H1 (cell line): ENCODE measurements at regions not wholly inside any gene's neighbourhood (a gene's known extent, or its start where the extent isn't known, plus 50 kb on each side); places are given as distances from the start of the nearest gene placed in this dataset.

Experiments used
- BACH1 ChIP-seq: IDR thresholded peaks from 2 replicates; pipeline ENCODE4 v1.6.1; 2012; ENCODE audit warnings: low read length, improper control_type of control experiment
- CTBP2 ChIP-seq: IDR thresholded peaks from 2 replicates; pipeline ENCODE4 v1.7.0; 2011; ENCODE audit warnings: borderline replicate concordance, mild to moderate bottlenecking, moderate library complexity, mixed read lengths, low read length; ENCODE audit not compliant: insufficient read depth, insufficient read length
- FOSL1 ChIP-seq: IDR thresholded peaks from 2 replicates; pipeline ENCODE4 v1.6.1; 2011; ENCODE audit warnings: mild to moderate bottlenecking, low read depth, low read length, moderate library complexity; ENCODE audit not compliant: insufficient read depth
- NANOG ChIP-seq: IDR thresholded peaks from 2 replicates; pipeline ENCODE4 v1.6.1; 2011; ENCODE audit warnings: low read length, low read depth, mild to moderate bottlenecking, inconsistent platforms; ENCODE audit not compliant: insufficient read depth, poor library complexity, severe bottlenecking
- POU5F1 ChIP-seq: IDR thresholded peaks from 2 replicates; pipeline ENCODE4 v1.6.1; 2011; ENCODE audit warnings: low read depth, mild to moderate bottlenecking, low read length, moderate library complexity
- SP1 ChIP-seq: IDR thresholded peaks from 2 replicates; pipeline ENCODE4 v1.6.1; 2011; ENCODE audit warnings: low read depth, low read length
- SRF ChIP-seq: IDR thresholded peaks from 2 replicates; pipeline ENCODE4 v1.6.1; 2011; ENCODE audit warnings: mild to moderate bottlenecking, low read depth, low read length, moderate library complexity
- SUZ12 ChIP-seq: fragments of 200-600 bp; sonication (generic); IDR thresholded peaks from 2 replicates; pipeline ENCODE4 v1.6.1; 2012; ENCODE audit warnings: mild to moderate bottlenecking, inconsistent platforms, low read length, moderate library complexity, mixed read lengths
- TF ChIP-seq, protein P1 (sequence below): IDR thresholded peaks from 2 replicates; pipeline ENCODE4 v1.6.1; 2012; ENCODE audit warnings: inconsistent platforms
- TF ChIP-seq, protein P2 (sequence below): fragments of 300-600 bp; sonication (generic); IDR thresholded peaks from 2 replicates; pipeline ENCODE4 v1.7.1; 2012; ENCODE audit warnings: low read length, moderate library complexity, mild to moderate bottlenecking, inconsistent platforms; ENCODE audit not compliant: insufficient replicate concordance

DNA sequence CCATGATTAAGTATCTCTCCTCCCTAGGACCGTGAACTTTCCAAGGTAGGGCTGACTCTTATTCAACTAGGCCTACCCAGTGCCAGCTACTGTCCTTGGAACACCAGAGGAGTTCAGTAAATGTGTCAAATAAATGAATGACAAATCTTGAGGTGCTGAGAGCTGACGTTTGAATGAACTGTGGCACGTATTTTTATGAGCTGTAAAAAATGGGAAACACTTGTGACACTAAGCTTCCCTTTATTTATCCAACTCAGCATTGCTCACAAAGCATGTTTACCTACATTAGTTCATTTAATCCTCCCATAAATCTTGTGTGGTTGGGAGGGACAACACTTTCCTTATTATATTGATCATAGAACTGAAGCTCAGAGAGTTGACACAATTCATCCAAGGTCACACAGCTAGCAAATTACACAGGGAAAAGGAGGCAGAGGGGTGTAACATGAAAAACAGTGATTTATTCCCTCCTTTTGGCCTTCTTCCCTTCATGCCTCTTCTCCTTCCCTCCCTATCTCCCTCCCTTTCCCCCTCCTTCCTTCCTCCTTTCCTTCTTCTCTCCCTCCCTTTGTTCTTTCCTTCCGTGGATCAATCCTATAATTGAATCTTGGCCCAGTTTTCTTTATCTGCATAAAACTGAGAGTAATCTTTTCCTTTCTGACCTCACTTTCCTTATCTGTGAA is 412.6 kb downstream of the DMRT2 start (continued):
- TF ChIP-seq, protein P1, sequence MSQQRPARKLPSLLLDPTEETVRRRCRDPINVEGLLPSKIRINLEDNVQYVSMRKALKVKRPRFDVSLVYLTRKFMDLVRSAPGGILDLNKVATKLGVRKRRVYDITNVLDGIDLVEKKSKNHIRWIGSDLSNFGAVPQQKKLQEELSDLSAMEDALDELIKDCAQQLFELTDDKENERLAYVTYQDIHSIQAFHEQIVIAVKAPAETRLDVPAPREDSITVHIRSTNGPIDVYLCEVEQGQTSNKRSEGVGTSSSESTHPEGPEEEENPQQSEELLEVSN, result no peak
- TF ChIP-seq, protein P2, sequence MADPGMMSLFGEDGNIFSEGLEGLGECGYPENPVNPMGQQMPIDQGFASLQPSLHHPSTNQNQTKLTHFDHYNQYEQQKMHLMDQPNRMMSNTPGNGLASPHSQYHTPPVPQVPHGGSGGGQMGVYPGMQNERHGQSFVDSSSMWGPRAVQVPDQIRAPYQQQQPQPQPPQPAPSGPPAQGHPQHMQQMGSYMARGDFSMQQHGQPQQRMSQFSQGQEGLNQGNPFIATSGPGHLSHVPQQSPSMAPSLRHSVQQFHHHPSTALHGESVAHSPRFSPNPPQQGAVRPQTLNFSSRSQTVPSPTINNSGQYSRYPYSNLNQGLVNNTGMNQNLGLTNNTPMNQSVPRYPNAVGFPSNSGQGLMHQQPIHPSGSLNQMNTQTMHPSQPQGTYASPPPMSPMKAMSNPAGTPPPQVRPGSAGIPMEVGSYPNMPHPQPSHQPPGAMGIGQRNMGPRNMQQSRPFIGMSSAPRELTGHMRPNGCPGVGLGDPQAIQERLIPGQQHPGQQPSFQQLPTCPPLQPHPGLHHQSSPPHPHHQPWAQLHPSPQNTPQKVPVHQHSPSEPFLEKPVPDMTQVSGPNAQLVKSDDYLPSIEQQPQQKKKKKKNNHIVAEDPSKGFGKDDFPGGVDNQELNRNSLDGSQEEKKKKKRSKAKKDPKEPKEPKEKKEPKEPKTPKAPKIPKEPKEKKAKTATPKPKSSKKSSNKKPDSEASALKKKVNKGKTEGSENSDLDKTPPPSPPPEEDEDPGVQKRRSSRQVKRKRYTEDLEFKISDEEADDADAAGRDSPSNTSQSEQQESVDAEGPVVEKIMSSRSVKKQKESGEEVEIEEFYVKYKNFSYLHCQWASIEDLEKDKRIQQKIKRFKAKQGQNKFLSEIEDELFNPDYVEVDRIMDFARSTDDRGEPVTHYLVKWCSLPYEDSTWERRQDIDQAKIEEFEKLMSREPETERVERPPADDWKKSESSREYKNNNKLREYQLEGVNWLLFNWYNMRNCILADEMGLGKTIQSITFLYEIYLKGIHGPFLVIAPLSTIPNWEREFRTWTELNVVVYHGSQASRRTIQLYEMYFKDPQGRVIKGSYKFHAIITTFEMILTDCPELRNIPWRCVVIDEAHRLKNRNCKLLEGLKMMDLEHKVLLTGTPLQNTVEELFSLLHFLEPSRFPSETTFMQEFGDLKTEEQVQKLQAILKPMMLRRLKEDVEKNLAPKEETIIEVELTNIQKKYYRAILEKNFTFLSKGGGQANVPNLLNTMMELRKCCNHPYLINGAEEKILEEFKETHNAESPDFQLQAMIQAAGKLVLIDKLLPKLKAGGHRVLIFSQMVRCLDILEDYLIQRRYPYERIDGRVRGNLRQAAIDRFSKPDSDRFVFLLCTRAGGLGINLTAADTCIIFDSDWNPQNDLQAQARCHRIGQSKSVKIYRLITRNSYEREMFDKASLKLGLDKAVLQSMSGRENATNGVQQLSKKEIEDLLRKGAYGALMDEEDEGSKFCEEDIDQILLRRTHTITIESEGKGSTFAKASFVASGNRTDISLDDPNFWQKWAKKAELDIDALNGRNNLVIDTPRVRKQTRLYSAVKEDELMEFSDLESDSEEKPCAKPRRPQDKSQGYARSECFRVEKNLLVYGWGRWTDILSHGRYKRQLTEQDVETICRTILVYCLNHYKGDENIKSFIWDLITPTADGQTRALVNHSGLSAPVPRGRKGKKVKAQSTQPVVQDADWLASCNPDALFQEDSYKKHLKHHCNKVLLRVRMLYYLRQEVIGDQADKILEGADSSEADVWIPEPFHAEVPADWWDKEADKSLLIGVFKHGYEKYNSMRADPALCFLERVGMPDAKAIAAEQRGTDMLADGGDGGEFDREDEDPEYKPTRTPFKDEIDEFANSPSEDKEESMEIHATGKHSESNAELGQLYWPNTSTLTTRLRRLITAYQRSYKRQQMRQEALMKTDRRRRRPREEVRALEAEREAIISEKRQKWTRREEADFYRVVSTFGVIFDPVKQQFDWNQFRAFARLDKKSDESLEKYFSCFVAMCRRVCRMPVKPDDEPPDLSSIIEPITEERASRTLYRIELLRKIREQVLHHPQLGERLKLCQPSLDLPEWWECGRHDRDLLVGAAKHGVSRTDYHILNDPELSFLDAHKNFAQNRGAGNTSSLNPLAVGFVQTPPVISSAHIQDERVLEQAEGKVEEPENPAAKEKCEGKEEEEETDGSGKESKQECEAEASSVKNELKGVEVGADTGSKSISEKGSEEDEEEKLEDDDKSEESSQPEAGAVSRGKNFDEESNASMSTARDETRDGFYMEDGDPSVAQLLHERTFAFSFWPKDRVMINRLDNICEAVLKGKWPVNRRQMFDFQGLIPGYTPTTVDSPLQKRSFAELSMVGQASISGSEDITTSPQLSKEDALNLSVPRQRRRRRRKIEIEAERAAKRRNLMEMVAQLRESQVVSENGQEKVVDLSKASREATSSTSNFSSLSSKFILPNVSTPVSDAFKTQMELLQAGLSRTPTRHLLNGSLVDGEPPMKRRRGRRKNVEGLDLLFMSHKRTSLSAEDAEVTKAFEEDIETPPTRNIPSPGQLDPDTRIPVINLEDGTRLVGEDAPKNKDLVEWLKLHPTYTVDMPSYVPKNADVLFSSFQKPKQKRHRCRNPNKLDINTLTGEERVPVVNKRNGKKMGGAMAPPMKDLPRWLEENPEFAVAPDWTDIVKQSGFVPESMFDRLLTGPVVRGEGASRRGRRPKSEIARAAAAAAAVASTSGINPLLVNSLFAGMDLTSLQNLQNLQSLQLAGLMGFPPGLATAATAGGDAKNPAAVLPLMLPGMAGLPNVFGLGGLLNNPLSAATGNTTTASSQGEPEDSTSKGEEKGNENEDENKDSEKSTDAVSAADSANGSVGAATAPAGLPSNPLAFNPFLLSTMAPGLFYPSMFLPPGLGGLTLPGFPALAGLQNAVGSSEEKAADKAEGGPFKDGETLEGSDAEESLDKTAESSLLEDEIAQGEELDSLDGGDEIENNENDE, result no peak
- TF ChIP-seq SP1, result no peak
- no peak for TF ChIP-seq CTBP2
- no peak for TF ChIP-seq SUZ12
- no peak for TF ChIP-seq BACH1
- no peak for TF ChIP-seq NANOG
- no peak for TF ChIP-seq POU5F1
- TF ChIP-seq SRF, result no peak
- TF ChIP-seq FOSL1, result no peak
- TF ChIP-seq, all 59 proteins: peak for 0
